CMK (cell line): ENCODE measurements at regions not wholly inside any gene's neighbourhood (a gene's known extent, or its start where the extent isn't known, plus 50 kb on each side); places are given as distances from the start of the nearest gene placed in this dataset.
"Not testable (repeated sequence)": the region's sequence is repeated elsewhere in the genome, so short reads cannot be mapped to it uniquely, and the experiment has no call there.

ENCODE experiments used
- DNase-seq: peaks from one replicate; pipeline ENCODE4 v3.0.0-alpha.2; 2010; ENCODE audit warnings: low read depth

DNA sequence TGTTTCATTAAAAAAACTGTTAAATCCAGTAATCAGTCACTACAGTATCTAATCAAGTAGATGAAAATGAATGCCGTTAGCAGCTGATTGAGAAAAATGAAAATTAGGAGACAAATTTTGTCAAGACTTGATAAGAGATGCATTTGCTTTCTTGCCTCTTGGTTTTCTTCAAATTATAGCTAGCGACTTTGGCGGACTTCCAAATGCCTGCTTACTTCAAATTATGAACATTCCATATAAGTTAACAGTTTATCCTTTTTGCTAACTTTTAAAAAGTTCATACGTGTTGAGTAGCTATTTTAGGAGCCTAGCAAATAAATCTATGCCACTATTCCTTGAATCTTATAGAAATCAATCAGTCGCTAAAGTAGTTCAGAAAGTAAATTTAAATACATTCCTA is 58.8 kb downstream of the PPP4R3C start:
- DNase-seq: no peak

DNA sequence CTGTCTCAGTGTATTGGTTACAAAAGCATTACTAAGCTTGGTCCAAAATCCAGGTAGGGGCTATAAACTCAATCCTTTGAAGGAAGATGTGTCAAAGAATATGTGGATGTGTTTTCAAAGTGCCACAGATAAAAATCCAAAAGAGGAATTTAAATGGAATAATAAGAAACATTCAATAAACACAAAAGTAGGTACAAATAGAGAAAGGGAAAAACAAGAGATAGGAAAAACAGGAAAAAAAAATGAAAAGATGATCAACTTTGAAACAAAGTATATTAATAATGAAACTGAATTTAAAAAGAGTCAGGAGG is 64.0 kb downstream of the PPP4R3C start:
- DNase-seq: no peak

GRCh38 chrX:27391623-27392022 is 71.5 kb downstream of the PPP4R3C start:
- DNase-seq: no peak

DNA sequence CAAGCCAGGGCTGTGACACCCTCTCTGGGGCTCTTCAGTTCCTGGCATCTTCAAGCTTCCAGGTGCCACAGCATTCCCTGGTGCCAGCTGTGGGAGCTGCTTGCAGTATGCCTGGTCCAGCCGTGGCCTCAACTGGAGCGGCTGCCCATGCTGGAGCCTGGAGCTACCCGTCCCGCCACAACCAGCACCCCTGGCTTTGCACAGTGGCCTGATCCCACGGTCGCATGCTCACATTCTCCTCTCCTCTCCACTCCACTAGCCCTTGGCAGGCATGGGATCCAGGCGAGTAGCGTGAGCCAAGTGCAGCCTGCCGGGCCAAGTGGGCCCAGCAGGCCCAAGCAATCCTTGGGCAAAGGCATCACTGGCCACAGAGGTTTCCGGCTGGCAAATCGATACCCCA is 81.7 kb downstream of the PPP4R3C start:
- no peak for DNase-seq

GRCh38 chrX:27380163-27380845 is 82.8 kb downstream of the PPP4R3C start:
- no peak for DNase-seq

GRCh38 chrX:27354021-27354420 is 109.1 kb downstream of the PPP4R3C start:
- DNase-seq: no peak

DNA sequence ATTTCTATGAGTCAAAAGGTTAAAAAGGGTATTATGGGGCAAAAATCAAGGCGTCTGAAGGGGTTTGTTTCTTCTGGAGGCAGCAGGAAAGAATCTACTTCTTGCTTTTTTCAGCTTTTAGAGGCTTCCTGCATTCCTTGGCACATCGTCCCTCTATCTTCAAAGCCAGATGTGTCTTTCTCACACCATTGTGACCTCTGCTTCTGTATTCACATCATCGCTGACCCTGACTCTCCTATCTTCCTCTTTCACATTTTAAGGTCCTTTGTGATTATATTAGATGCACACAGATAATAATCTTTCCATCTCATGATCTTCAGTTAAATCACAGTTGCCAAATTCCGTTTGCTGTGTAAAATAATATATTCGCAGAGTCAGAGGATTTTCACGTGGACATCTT is 112.7 kb downstream of the PPP4R3C start:
- DNase-seq: peak; percentile 65

DNA sequence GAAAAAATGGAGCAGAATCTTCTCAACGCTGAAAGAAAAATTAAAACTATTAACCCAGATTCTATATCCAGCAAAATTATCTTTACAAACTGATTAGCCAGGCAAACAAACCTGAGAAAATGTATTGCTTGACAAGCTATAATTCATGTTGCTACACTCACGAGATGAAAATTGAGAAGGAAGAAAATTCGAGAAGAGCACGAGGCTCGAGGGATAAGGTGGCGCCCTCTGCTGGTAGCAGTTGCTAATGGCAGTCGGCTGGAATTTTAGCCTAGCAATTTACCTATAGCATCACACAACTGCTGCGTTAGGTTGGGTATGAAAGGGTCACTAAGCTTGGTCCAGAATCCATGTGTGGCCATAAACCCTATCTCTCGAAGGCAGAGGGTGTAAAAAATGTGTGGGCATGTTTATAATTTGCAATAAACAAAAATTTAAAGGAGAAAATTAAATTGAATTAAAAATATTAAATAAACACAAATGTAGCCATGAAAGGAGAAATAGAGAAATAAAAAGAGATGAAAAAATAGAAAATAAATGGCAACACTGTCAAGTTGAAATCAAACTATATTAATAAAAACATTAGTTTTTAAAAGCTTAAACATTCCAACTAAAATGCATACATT is 126.6 kb downstream of the PPP4R3C start:
- DNase-seq: peak; percentile 2

DNA sequence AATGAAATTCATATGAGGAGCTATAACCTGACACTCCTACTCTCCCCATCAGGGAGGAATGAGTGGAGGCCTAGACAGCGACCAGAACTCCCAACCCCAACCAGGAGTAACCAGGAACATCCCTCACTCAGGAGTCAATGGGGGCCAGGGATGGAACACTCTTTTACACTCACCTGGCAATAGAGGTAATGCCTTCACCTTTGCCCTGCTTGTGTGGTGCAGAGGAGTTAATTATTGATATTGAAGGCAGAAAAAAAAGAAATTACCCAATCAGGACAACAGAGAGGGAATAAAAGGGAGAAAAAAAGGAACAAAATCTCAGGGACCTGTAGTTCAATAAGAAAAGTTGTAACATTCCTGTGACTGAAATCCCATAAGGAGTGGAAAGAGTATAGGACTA is 141.5 kb downstream of the PPP4R3C start:
- DNase-seq: no peak

- no peak for DNase-seq
Measured at GRCh38 chrX:27309406-27309805, 153.7 kb downstream of the PPP4R3C start.

- no peak for DNase-seq
Measured at GRCh38 chrX:27307546-27307945, 155.6 kb downstream of the PPP4R3C start.

- not testable (repeated sequence) for DNase-seq
Measured at GRCh38 chrX:27292552-27292951, 170.6 kb downstream of the PPP4R3C start.

DNA sequence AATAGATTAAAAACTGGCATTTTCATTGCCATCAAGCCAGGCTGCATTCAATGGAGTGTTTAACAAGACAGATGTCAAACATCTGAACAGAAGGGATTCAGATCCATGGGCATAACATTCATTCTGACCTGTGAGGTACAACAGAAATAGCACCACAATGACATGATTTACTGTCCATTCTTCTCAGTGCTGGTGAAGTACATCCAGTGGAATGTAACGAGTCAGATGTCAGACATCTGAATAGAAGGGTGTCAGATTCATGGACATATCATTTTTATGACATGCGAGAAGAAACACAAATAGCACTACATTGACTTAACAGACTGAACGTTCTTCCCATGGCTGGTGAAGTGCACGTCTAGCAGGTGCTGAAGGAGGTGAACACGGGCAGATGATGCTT is 186.4 kb downstream of the PPP4R3C start:
- no peak for DNase-seq

DNA sequence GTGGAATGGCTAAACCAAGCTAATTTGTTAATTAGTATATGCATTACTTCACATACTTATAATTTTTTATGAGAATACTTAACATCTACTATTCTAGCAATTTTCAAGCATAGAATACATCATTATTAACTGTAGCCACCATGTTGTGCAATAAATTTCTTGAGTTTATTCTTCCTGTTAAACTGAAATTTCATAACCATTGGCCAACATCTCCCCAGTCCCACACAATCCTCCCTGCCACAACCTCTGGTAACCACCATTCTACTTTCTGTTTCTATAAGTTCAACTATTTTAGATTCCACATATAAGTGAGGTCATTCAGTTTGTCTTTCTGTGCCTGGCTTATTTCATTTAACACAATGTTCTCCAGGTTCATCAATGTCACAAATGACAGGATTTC is 208.5 kb downstream of the PPP4R3C start:
- DNase-seq: no peak

GRCh38 chrX:27251369-27251768 is 211.8 kb downstream of the PPP4R3C start:
- DNase-seq: no peak

DNA sequence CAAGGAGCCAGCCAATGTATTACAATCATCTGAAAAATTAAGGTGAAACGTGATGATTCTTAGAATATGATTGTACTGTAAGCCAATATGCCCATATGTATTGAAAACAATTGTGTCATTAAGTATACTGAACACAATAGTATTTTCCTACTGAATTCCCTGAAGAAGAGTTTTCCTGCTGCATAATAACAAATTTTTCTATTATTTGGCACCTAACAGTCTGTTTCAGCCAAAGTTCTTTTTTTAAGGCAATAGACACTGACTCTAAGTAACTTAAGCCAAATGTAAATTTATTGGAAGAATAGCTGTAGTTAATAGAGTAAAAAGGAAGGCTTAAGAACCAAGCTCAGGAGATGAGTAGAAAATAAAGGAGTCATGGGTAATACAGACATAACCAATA is 220.6 kb downstream of the PPP4R3C start:
- DNase-seq: no peak

DNA sequence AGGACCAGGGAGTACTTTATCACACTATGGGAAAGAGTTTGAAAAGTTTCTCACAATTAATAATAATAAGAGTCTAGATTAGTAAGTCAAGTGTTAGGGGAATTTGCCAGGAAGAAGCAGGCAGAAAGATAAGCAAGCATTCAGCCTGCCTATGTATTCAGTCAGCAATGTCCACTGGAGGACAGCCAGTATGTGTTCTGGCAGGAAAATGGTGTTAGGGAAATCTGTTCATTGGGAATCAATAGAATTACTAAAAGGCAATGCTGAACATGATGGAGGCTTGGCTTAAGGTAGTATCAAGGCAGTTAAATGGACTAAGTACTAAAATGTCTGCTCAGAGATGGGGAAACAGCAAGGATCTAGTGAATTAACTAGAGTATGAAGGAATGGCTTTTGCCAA is 221.2 kb downstream of the PPP4R3C start:
- DNase-seq: no peak

GRCh38 chrX:27240042-27240441 is 223.1 kb downstream of the PPP4R3C start:
- not testable (repeated sequence) for DNase-seq

- DNase-seq: no peak
Measured at GRCh38 chrX:27236681-27237080, 226.5 kb downstream of the PPP4R3C start.

DNA sequence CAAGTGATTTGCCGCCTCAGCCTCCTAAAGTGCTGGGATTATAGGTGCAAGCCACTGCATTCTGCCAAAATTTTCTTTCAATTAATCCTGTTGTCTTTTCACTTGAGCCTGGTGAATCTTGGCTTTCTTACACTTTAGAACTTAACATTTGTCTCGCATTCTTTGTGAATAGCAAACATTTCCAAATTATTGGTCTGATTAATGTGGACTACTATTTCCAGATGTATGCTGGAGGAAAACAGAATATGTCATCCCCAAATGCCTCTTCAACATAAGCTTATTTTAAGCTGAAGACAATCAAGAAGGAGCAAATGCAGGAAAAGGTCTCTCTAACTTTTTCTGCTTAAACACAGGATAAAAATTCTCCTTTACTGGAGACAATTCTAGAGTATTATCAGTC is 233.4 kb downstream of the PPP4R3C start:
- DNase-seq: no peak

- DNase-seq: no peak
Measured at GRCh38 chrX:27222661-27223060, 240.5 kb downstream of the PPP4R3C start.

DNA sequence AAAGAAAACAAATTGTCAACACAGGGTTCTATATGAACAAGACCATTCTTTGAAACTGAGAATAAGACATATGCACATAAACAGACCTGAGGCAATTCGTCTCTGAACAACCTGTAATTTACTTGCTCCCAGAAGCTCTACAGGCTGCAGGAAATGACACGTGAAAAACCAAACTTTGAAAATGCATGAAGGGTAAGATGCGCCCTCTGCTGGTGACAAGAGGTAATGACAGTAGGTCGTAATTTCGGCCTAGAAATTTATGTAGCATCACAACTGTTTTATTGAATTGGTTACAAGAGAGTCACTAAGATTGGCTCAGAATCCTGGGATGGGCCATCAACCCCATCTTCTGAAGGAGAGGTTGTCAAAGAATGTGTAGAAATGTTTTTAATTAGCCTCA is 276.5 kb downstream of the PPP4R3C start:
- no peak for DNase-seq

GRCh38 chrX:27163236-27163635 is 299.9 kb downstream of the PPP4R3C start:
- DNase-seq: no peak

- no peak for DNase-seq
Measured at GRCh38 chrX:27162496-27162895, 300.6 kb downstream of the PPP4R3C start.
